HFF-Myc (cell line): ENCODE measurements at regions not wholly inside any gene's neighbourhood (a gene's known extent, or its start where the extent isn't known, plus 50 kb on each side); places are given as distances from the start of the nearest gene placed in this dataset.

ENCODE experiments used
- DNase-seq: peaks from one replicate; pipeline ENCODE4 v3.0.0-alpha.2; 2011; ENCODE audit warnings: low read depth; ENCODE audit errors: extremely low read depth
- H3K4me3 ChIP-seq: replicated peaks from 2 replicates; pipeline ENCODE4 v1.5.1; 2011; ENCODE audit warnings: low read depth, mild to moderate bottlenecking, control low read depth, low read length
- TF ChIP-seq, protein P1 (sequence below): IDR thresholded peaks from 2 replicates; pipeline ENCODE4 v1.5.1; 2012; ENCODE audit warnings: mild to moderate bottlenecking, low read depth, low read length, control low read depth; ENCODE audit errors: missing control alignments

DNA sequence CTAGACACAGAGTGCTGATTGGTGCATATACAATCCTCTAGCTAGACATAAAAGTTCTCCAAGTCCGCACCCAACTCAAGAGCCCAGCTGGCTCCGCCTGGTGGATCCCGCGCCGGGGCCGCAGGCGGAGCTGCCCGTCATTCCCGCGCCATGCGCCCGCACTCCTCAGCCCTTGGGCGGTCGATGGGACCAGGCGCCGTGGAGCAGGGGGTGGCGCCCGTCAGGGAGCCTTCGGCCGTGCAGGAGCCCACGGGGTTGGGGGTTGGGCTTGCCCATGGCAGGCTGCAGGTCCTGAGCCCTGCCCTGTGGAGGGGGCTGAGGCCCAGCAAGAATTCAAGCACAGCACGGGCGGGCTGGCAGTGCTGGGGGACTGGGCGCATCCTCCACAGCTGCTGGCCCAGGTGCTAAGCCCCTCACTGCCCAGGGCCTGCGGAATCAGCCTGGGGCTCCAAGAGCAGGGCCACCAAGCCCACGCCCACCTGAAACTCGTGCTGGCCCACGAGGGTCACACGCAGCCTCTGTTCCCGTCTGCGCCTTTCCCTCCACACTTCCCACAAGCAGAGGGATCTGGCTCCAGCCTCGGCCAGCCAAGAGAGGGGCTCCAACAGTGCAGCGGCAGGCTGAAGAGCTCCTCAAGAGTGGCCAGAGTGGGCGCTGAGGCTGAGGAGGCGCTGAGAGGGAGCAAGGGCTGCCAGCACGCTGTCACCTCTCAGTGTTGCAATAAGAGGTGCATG lies 604.2 kb upstream of the POM121L12 start:
- DNase-seq, result no peak
- TF ChIP-seq, protein P1, sequence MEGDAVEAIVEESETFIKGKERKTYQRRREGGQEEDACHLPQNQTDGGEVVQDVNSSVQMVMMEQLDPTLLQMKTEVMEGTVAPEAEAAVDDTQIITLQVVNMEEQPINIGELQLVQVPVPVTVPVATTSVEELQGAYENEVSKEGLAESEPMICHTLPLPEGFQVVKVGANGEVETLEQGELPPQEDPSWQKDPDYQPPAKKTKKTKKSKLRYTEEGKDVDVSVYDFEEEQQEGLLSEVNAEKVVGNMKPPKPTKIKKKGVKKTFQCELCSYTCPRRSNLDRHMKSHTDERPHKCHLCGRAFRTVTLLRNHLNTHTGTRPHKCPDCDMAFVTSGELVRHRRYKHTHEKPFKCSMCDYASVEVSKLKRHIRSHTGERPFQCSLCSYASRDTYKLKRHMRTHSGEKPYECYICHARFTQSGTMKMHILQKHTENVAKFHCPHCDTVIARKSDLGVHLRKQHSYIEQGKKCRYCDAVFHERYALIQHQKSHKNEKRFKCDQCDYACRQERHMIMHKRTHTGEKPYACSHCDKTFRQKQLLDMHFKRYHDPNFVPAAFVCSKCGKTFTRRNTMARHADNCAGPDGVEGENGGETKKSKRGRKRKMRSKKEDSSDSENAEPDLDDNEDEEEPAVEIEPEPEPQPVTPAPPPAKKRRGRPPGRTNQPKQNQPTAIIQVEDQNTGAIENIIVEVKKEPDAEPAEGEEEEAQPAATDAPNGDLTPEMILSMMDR, result no peak
- H3K4me3 ChIP-seq, result no peak overlapping the region

DNA sequence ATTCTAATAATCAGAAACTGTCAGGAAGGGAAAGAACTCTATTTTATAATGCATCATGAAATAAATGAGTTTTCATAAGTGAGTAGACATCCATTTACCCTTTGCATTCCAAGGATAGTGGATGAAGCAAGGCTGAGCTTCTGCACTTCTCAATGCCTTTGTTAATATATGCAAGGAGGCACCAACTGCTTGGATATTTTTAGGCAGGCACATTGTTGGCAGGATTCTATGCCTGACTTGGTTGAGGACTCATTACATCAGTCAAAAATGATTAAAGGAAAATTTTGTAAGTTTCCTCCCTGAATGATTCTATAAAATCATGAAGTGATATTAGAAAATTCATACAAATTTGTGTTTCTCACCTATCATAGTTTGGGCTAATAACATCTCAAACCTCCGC lies 612.2 kb upstream of the POM121L12 start:
- TF ChIP-seq, protein P1, result no peak
- no peak overlapping the region for H3K4me3 ChIP-seq

DNA sequence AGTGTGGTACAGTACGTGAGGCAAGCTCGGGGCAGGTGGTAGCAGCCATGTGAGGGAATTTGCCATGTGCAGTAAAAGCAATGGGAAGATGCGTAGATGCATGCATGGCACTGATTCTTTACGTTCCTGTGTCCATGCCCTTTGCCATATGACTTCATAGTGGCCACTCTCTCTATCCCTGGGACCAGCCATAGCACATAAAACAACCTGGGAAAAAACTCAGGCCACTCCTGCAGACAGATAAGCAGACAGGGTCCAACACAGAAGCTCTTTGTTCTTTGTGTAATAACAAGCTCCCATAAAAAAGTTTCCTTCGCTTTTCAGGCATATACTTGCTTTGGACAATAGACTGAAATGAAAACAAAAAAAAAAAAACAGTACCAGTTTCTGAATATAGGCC lies 622.4 kb upstream of the POM121L12 start:
- H3K4me3 ChIP-seq, result no peak overlapping the region
- TF ChIP-seq, protein P1, result no peak
- DNase-seq, result no peak

More for the DNA sequence above, 612.2 kb upstream of the POM121L12 start:
- no peak for DNase-seq

DNA sequence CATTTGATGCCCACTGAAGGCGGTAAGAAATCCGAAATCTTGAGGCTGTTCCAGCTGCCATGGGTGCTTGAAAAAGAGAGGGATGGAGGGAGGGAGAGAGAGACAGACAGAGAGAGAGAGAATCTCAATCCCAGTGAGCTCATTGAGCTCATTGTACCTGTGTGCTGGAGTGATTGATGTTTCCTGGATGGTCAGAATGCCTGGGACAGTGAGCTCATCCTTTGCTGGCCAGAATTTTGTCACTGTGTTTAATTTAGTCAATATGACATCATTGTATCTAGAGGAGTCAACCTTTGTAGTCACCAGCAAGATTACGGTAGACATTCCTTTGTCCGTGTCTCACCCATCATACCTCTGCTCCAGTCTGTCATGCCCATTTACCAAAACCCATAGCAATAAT lies 625.4 kb upstream of the POM121L12 start:
- TF ChIP-seq, protein P1, result no peak
- H3K4me3 ChIP-seq, result no peak overlapping the region
- no peak for DNase-seq

DNA sequence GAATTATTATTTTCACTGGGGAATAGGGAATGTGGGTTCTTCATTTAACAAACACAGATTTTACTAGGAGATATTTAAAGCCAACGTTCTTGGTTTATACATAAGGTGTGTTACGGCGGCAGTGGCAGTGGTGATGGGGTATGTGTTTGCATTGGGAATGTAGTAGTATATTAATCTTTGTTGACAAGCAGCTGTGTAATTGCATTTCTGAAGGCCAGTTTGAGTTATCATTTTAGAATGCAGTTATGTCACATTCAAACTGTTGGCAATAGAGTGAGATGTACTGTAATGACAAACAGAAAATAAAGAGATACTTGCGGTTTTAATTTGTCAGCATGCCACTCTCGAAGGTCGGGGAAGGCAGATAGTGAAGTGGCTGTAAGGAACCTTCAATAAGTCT lies 628.6 kb upstream of the POM121L12 start:
- TF ChIP-seq, protein P1, result no peak
- no peak for DNase-seq
- no peak overlapping the region for H3K4me3 ChIP-seq

DNA sequence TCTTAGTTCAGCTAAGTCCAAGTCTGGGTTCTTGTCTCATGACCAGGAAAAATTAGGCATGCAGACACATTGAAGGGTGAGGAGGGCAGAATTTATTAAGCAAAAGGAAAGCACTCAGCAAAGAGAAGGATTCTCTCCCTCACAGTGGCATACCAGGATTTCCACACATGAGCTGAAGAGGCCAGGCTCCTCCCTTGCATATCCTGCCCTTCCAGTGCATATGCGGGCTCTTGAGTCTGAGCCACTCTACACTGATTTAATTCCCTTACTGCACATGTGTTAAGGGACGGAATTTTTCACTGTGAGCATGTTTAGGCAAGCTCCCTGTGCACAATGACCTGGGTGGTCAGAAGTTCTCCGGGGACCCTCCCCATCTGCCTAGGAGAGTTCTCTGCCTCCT lies 652.7 kb upstream of the POM121L12 start:
- DNase-seq, result no peak
- TF ChIP-seq, protein P1, result no peak
- H3K4me3 ChIP-seq, result no peak overlapping the region

DNA sequence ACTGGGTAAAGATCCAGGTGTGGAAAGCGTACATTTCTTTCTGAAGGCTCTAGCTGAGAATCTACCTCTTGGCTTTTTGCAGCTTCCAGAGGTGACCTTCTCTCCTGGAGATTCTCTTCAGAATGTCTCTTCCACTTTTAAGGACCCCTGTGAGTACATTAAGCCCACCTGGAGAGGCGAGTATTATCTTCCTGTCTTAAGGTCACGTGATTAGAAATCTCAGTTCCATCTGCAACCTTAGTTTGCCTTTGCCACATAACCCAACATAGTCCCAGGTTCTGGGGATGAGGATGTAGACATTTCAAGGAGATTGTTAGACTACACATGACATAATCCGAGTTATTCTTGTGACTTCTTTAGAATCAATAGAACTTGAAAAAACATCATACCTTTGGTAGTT lies 665.5 kb upstream of the POM121L12 start:
- DNase-seq, result no peak
- TF ChIP-seq, protein P1, result no peak
- no peak overlapping the region for H3K4me3 ChIP-seq
